HG03460 (cell line): ENCODE measurements at regions not wholly inside any gene's neighbourhood (a gene's known extent, or its start where the extent isn't known, plus 50 kb on each side); places are given as distances from the start of the nearest gene placed in this dataset.

Experiments
- ATAC-seq: cut with Tn5 transposase; IDR thresholded peaks from one replicate; pipeline ENCODE4 v1.9.1; 2021; ENCODE audit not compliant: unreplicated experiment

GRCh38 chr6:113073611-113074191, 726.6 kb downstream of the RFPL4B start:
- ATAC-seq = no peak

DNA sequence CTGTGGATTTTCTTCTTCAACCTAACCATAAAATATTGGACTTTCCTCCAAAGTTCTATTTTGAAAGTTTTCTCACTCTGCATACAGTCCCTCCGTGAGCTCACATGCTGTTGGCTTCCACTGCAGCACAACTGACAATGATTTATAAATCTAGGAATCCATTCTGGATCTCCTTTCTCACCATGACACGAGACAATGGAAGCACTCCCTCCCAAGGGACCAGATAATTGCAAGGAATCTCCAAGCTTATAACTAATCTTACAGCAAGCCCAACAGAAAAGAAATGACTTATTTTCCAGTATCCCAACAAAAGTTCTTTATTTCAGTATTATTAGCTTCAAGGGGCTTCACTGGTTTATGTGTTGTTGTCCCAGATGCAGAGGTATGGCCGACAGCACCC, 729.0 kb downstream of the RFPL4B start:
- no peak for ATAC-seq

- no peak for ATAC-seq
Measured at GRCh38 chr6:113076816-113077215, 729.7 kb downstream of the RFPL4B start.

GRCh38 chr6:113077794-113078193, 730.7 kb downstream of the RFPL4B start:
- no peak for ATAC-seq

DNA sequence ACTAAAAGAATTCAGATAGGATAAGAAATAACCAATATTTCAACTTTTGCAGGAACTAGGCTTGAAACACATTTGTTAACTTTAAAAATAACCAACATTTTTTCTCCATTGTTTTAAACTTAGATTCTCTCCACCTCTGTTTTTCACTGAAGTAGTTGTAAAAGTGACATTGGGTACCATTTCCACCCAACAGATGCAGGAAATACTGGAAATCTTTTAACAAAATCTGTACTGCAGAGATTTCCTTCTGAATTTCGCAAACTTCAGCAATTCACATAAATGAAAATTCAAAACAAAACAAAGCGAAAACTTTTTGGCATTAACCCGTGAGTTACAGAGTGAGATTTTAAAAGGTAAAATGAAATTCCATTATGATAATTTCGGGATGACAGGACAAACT, 731.7 kb downstream of the RFPL4B start:
- no peak for ATAC-seq

- no peak for ATAC-seq
Measured at GRCh38 chr6:113082745-113083144, 735.6 kb downstream of the RFPL4B start.

GRCh38 chr6:113083947-113084346, 736.8 kb downstream of the RFPL4B start:
- ATAC-seq = no peak

DNA sequence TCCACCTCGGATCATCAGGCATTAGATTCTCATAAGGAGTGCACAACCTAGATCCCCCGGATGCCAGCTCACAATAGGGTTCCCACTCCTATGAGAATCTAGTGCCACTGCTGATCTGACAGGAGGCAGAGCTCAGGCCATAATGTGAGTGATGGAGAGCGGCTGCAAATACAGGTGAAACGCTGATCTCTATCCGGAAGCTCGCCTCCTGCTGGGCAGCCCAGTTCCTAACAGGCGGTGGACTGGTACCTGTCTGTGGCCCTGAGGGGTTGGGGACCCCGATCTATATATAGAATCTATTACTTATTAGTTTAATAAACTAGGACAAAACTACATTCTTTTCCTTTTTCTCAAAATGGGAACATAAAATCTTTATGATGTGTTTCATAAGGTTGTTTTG, 741.9 kb downstream of the RFPL4B start:
- no peak for ATAC-seq

GRCh38 chr6:113092795-113093194, 745.7 kb downstream of the RFPL4B start:
- no peak for ATAC-seq

DNA sequence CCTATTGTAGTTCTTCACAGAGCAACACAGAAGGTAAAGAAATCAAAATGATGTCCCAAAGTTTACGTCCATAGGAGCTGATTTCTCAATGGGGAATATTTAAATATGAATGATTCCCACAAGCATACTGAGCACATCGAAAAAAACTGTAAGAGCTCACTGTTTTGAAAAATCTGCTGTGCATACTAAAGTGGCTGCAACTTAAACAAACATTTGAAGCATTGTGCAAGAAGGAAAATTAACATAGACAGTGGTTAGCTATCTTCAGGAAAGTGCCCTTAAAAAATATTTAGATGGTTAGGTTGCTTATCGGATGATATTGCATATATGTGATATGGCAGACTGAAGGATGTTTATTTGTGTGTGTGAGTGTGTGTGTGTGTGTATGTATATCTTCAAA, 747.6 kb downstream of the RFPL4B start:
- ATAC-seq = no peak

- ATAC-seq = no peak
Measured at GRCh38 chr6:113095841-113096240, 748.7 kb downstream of the RFPL4B start.

GRCh38 chr6:113102761-113103160, 754.4 kb upstream of the MARCKS start:
- no peak for ATAC-seq

- ATAC-seq = no peak
Measured at GRCh38 chr6:113103634-113104361, 753.3 kb upstream of the MARCKS start.

GRCh38 chr6:113104541-113104940, 752.6 kb upstream of the MARCKS start:
- no peak for ATAC-seq

DNA sequence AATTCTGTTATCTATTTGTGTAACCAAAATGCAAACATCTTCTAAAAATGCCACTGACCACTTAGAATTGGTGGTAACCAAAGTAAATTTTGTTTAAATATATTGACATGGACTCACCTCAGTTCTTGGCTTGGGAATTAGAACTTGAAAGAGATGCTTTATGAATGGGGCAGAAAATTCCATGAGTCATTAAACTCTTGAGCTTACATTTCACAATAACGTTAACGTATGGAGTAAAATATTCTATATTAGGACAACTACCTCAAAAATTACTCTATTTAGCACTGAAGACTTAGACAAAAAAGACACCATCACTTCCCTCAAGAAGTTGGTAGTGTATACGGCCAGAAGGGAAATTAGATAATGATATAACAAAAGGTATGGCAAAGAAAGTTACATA, 752.2 kb upstream of the MARCKS start:
- no peak for ATAC-seq

- ATAC-seq = no peak
Measured at GRCh38 chr6:113110211-113110610, 746.9 kb upstream of the MARCKS start.

GRCh38 chr6:113111550-113111949, 745.6 kb upstream of the MARCKS start:
- ATAC-seq = no peak

GRCh38 chr6:113112086-113112485, 745.1 kb upstream of the MARCKS start:
- no peak for ATAC-seq

- no peak for ATAC-seq
Measured at GRCh38 chr6:113115196-113115595, 741.9 kb upstream of the MARCKS start.

GRCh38 chr6:113120224-113120581, 736.9 kb upstream of the MARCKS start:
- ATAC-seq = no peak

DNA sequence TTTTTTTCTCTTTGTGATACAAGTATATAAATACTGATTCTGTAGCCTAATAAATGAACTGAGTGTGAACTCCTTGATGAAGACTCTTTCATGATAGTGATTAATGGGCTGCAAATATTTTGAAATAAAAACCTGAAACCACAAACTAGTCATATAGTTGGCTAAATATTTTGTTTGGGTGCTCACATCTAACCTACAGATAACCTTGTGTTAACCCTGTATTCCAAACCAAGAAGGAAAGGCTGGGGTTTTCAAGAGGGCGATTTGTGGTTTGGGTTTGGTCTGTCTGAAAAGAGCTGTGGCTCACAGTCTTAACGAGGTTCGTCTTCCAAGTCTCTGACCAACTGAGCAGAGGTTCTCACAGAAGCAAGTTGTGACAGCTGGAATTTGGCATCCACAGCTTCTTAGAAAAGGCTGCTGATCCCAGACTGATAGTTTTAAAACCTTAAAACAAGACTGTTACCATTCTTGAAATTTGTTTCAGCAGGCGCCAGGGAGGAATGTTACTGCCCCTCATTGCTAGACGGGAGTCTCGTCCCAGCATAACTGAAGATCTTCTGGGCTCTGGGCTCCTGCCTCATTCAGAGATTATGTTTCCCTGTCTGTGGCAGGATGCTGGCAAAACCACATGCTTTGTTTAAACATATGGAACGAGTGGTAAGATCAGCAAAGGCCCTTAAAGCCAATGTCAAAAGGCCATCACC, 736.4 kb upstream of the MARCKS start:
- no peak for ATAC-seq

DNA sequence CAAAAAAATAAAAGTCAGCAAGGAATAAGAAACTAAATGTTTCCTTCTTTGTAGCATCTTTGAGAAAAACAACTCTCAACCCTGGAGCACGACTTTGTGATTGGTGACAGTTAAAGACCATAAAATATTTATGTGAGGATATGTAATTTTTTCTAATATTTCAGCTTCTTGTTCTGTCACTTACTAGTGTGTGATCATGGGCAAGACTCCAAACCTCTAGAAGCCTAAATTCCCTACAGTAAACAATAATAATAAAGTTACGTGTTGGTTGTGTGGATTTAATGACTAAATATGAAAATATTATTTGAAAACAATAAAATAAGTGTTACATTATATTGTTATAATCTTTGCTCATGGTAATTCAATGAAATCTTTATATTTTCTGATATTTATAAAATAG, 735.6 kb upstream of the MARCKS start:
- no peak for ATAC-seq
